ENCODE measurements at regions not wholly inside any gene's neighbourhood (a gene's known extent, or its start where the extent isn't known, plus 50 kb on each side); places are given as distances from the start of the nearest gene placed in this dataset.

DNA sequence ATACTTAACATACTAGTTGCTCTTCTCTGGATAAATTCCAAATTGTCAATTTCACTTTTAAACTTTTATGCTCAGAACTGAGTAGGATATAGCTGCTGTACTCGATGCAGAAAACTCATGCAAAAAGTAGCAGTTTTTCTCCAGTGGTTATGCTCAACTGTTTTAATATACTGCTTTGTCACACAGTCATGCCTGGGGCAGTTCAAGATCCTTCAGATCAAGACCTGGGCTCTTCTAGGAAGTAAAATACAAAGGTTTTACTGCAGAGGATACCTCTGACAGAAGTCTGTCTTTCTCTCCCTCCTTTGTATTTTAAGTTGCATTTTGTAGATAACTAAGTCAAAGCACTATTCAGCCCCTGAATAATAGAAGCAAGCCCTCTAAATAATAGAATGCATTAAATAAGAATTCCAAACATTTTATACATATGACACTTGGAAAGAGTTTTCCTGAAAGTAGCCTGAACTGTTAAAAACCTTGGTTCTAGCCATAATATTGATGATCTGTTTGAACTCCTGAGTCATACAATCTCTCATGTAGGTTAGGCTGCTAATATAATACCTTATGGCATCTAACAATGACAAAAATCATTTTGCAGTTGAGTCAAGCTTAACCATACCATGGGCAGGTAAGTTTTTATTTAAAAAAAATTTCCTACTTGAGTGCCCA lies 183.3 kb upstream of the TRIB2 start:
- TF ChIP-seq ZNF274 (IDR thresholded peaks at IDR 0.05; ENCODE audit: low read depth, low read length) (no peak), SUZ12 (IDR thresholded peaks at IDR 0.05; ENCODE audit: extremely low read depth, insufficient read depth, insufficient read length) (no peak), YY1 (IDR thresholded peaks at IDR 0.05; ENCODE audit: insufficient read depth, insufficient read length) (no peak)
- no peaks in the 10 kb centered on the region for H3K36me3 ChIP-seq (ENCODE audit: insufficient read depth, insufficient read length, low read length)
- no peak overlapping the region for H3K9ac ChIP-seq (ENCODE audit: insufficient read length, low read depth)
- no peaks in the 10 kb centered on the region for H3K9me3 ChIP-seq (ENCODE audit: insufficient read depth, low read length)
- no peak for DNase-seq (ENCODE audit: low read depth, low spot score)
- no peak overlapping the region for H3K4me3 ChIP-seq (ENCODE audit: insufficient read length, low read depth)
- H3K27me3 ChIP-seq (ENCODE audit: insufficient read depth, insufficient read length) = no peaks in the 10 kb centered on the region
- H3K4me1 ChIP-seq (ENCODE audit: insufficient read depth, insufficient read length) = peaks cover 2% of the 10 kb centered on the region

DNA sequence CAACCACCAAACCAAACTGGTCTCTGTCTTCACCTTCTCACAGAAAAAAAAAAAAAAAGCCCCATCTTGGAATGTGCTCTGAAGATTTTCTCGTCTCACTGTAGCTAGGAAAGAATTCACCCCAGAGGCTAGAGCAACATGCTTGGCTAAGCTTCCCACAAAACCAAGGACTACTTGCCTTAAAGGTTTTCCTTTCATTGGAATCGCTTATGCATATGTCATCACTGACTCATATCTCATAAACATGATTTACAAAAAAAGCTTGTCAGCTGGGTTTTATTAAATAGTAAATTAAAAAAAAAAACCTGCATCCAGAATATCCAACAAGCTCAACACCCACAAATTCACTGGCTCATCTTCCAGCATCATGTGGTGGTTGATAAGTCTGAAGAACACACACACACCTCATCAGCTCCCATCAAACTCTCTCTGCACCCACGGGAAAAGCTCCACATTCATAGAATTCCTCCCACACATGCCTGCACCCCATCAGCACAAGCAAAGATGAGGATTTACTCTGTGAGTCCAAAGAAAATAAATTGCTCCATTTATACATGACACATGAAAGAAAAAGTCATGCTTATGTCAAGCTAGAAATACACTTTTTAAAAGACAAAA lies 182.0 kb upstream of the TRIB2 start:
- DNase-seq (ENCODE audit: low read depth, low spot score) = peak; percentile 27
- Histone ChIP-seq H3K4me1 (ENCODE audit: insufficient read depth, insufficient read length) (peaks cover 2% of the 10 kb centered on the region), H3K9me3 (ENCODE audit: insufficient read depth, low read length) (no peaks in the 10 kb centered on the region), H3K27me3 (ENCODE audit: insufficient read depth, insufficient read length) (no peaks in the 10 kb centered on the region), H3K4me3 (ENCODE audit: insufficient read length, low read depth) (no peak overlapping the region), H3K36me3 (ENCODE audit: insufficient read depth, insufficient read length, low read length) (no peaks in the 10 kb centered on the region), H3K9ac (ENCODE audit: insufficient read length, low read depth) (no peak overlapping the region)
- TF ChIP-seq YY1 (IDR thresholded peaks at IDR 0.05; ENCODE audit: insufficient read depth, insufficient read length) = no peak
- TF ChIP-seq ZNF274 (IDR thresholded peaks at IDR 0.05; ENCODE audit: low read depth, low read length) = no peak
- no peak for TF ChIP-seq SUZ12 (IDR thresholded peaks at IDR 0.05; ENCODE audit: extremely low read depth, insufficient read depth, insufficient read length)

DNA sequence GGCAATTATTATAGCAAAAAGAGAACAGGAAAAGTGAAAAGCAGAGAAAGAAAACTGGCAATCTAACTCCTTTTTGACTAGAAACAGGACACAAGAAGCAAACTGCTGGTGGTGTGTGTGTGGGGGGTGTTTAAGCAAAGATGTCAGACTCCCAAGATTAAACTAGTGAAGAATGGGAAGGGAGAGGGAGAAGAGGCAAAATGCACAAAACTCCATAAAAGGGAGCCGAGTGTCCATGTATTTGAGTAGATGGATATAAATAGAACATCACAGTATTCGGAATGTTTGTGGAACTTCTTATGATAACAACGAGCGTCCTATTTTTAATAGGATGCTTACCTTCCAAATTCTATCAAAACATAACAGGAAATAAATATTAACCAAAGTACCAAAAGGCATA lies 179.8 kb upstream of the TRIB2 start:
- no peak overlapping the region for H3K9ac ChIP-seq (ENCODE audit: insufficient read length, low read depth)
- peaks cover 2% of the 10 kb centered on the region for H3K4me1 ChIP-seq (ENCODE audit: insufficient read depth, insufficient read length)
- H3K9me3 ChIP-seq (ENCODE audit: insufficient read depth, low read length) = no peaks in the 10 kb centered on the region
- no peaks in the 10 kb centered on the region for H3K36me3 ChIP-seq (ENCODE audit: insufficient read depth, insufficient read length, low read length)
- DNase-seq (ENCODE audit: low read depth, low spot score) = no peak
- no peaks in the 10 kb centered on the region for H3K27me3 ChIP-seq (ENCODE audit: insufficient read depth, insufficient read length)
- no peak for TF ChIP-seq ZNF274 (IDR thresholded peaks at IDR 0.05; ENCODE audit: low read depth, low read length)
- no peak for TF ChIP-seq YY1 (IDR thresholded peaks at IDR 0.05; ENCODE audit: insufficient read depth, insufficient read length)
- TF ChIP-seq SUZ12 (IDR thresholded peaks at IDR 0.05; ENCODE audit: extremely low read depth, insufficient read depth, insufficient read length) = no peak
- H3K4me3 ChIP-seq (ENCODE audit: insufficient read length, low read depth) = no peak overlapping the region

DNA sequence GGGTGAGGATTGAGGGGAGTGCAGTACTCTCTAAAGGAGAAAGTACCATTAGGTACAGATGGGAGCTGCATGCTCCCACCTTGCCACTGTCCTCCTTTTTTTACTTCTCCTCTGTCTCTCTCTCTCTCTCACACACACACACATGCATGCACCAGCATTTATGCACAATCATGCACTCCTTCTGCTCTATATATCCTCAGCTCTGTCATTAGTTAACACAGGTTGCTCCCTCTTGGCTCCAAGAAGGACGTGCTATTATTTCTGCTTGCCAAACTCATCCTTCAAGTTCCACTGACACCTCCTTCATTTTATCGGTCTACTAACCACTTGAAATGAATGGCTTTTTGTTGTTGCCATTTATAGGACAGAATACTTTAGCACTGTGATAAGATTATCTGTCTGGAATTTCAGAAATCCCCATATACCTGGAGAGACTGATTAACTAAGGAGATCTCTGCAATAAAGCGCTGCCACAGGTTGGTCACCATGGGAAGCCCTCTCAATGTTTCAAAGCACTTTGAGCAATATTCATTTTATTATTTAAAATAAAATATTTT lies 178.5 kb upstream of the TRIB2 start:
- no peaks in the 10 kb centered on the region for H3K36me3 ChIP-seq (ENCODE audit: insufficient read depth, insufficient read length, low read length)
- no peak overlapping the region for H3K9ac ChIP-seq (ENCODE audit: insufficient read length, low read depth)
- no peak overlapping the region for H3K4me3 ChIP-seq (ENCODE audit: insufficient read length, low read depth)
- H3K27me3 ChIP-seq (ENCODE audit: insufficient read depth, insufficient read length) = no peaks in the 10 kb centered on the region
- no peak for DNase-seq (ENCODE audit: low read depth, low spot score)
- TF ChIP-seq SUZ12 (IDR thresholded peaks at IDR 0.05; ENCODE audit: extremely low read depth, insufficient read depth, insufficient read length) (no peak), YY1 (IDR thresholded peaks at IDR 0.05; ENCODE audit: insufficient read depth, insufficient read length) (no peak), ZNF274 (IDR thresholded peaks at IDR 0.05; ENCODE audit: low read depth, low read length) (no peak)
- no peaks in the 10 kb centered on the region for H3K9me3 ChIP-seq (ENCODE audit: insufficient read depth, low read length)
- peaks cover 2% of the 10 kb centered on the region for H3K4me1 ChIP-seq (ENCODE audit: insufficient read depth, insufficient read length)

DNA sequence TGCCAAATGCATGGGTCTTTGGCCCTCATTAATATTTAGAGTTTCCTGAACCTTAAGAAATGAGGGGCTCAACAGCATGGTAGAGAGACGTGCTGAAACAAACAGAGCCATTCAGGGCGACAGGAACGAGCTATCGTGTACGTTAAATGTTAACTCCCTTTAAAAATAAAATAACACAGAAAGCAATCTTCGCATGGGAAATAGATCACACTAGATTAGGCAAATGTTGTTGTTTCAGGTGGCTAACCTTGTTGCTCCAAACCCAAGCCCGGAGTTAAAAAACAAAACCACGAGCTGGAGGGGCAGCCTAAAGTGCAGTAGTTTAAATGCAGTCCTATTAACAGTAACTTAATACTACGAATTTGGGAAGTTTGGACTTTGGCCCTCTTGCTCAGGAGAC lies 177.4 kb upstream of the TRIB2 start:
- TF ChIP-seq SUZ12 (IDR thresholded peaks at IDR 0.05; ENCODE audit: extremely low read depth, insufficient read depth, insufficient read length) = no peak
- no peak for TF ChIP-seq ZNF274 (IDR thresholded peaks at IDR 0.05; ENCODE audit: low read depth, low read length)
- H3K9ac ChIP-seq (ENCODE audit: insufficient read length, low read depth) = no peak overlapping the region
- H3K4me3 ChIP-seq (ENCODE audit: insufficient read length, low read depth) = no peak overlapping the region
- DNase-seq (ENCODE audit: low read depth, low spot score) = no peak
- no peaks in the 10 kb centered on the region for H3K27me3 ChIP-seq (ENCODE audit: insufficient read depth, insufficient read length)
- peaks cover 2% of the 10 kb centered on the region for H3K4me1 ChIP-seq (ENCODE audit: insufficient read depth, insufficient read length)
- H3K9me3 ChIP-seq (ENCODE audit: insufficient read depth, low read length) = no peaks in the 10 kb centered on the region
- no peaks in the 10 kb centered on the region for H3K36me3 ChIP-seq (ENCODE audit: insufficient read depth, insufficient read length, low read length)

DNA sequence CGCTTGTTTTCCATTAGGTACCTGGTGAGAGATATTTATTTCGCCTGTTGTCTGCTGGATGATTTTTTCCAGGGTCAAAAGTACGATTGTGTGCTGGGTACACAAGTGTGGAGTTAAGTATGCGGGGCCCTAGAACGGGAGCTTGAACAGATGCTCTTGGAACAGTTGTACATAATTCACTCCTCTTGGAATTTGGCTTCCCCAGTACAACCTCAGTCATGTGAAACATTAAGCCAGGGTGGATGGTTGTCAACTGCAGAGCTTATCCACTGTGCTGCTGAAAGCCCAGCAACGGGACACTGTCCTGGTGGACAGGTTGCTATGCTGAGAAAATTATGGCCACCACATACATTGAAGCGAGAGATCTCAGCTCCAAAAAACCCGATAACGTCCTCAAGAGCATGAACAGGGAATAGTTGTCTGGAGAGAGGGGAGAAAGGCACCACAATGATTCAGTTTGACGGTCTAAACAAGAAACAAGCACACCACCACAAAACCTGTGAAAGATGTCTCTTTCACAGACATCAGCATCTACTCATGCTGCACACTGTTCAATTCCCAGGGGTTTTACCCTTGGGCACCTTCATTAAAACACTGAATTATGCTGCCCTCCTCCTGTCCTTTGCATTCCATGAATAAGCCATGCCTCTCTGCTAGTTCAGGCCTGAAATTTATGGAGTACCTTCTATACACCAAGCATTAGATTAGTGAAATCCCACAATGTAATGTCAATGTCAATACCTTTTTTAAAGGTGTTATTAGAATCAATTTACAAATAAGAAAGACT lies 176.8 kb upstream of the TRIB2 start:
- DNase-seq (ENCODE audit: low read depth, low spot score) = no peak
- Histone ChIP-seq H3K27me3 (ENCODE audit: insufficient read depth, insufficient read length) (no peaks in the 10 kb centered on the region), H3K36me3 (ENCODE audit: insufficient read depth, insufficient read length, low read length) (no peaks in the 10 kb centered on the region), H3K9me3 (ENCODE audit: insufficient read depth, low read length) (no peaks in the 10 kb centered on the region), H3K4me1 (ENCODE audit: insufficient read depth, insufficient read length) (peaks cover under 1% of the 10 kb centered on the region), H3K9ac (ENCODE audit: insufficient read length, low read depth) (no peak overlapping the region), H3K4me3 (ENCODE audit: insufficient read length, low read depth) (no peak overlapping the region)
- TF ChIP-seq SUZ12 (IDR thresholded peaks at IDR 0.05; ENCODE audit: extremely low read depth, insufficient read depth, insufficient read length) (no peak), ZNF274 (IDR thresholded peaks at IDR 0.05; ENCODE audit: low read depth, low read length) (no peak), YY1 (IDR thresholded peaks at IDR 0.05; ENCODE audit: insufficient read depth, insufficient read length) (no peak)
